Vagina (tissue), 2 donors: ENCODE measurements at regions not wholly inside any gene's neighbourhood (a gene's known extent, or its start where the extent isn't known, plus 50 kb on each side); places are given as distances from the start of the nearest gene placed in this dataset.

Experiments used
- DNase-seq, 2 donors: peaks; one replicate each; pipeline ENCODE4 v3.0.0-alpha.2; 2017; ENCODE audit errors: extremely low spot score in 2 of 2
- H3K27ac ChIP-seq: fragments of 200-600 bp; sonication (generic); one replicate; pipeline ENCODE4 v1.5.1; 2019
- H3K27me3 ChIP-seq: fragments of 200-600 bp; sonication (generic); one replicate; pipeline ENCODE4 v1.5.1; 2019
- H3K36me3 ChIP-seq, 2 donors: fragments of 200-600 bp; sonication (generic); one replicate each; pipeline ENCODE4 v1.5.1; 2017 to 2019
- H3K4me1 ChIP-seq: fragments of 200-600 bp; sonication (generic); one replicate; pipeline ENCODE4 v1.5.1; 2019
- H3K4me3 ChIP-seq, 2 donors: fragments of 200-600 bp; sonication (generic); 1 replicate in 1 of 2; 2 replicates in 1 of 2; pipeline ENCODE4 v1.5.1; 2016 to 2019
- H3K9me3 ChIP-seq: fragments of 200-600 bp; sonication (generic); one replicate; pipeline ENCODE4 v1.5.1; 2019
- POLR2A ChIP-seq, 2 donors: fragments of 450-650 bp; IDR thresholded peaks; one replicate each; pipeline ENCODE4 v1.6.1; 2017; ENCODE audit warnings: antibody characterized with exemption in 2 of 2, mild to moderate bottlenecking in 2 of 2, moderate library complexity in 2 of 2
- POLR2AphosphoS5 ChIP-seq, 2 donors: sonication (generic); formaldehyde crosslinking; IDR thresholded peaks; one replicate each; pipeline ENCODE4 v1.9.0; 2017; ENCODE audit warnings: antibody characterized with exemption in 2 of 2, mild to moderate bottlenecking in 2 of 2, low read depth in 1 of 2; ENCODE audit not compliant: insufficient read depth in 1 of 2
- intact Hi-C: fragments of 100-400 bp; cut with DNase I; formaldehyde crosslinking; loops from one replicate; pipeline ENCODE4 v1.15.1; 2023
- TF ChIP-seq, protein P1 (sequence below), 3 experiments: fragments of 450-650 bp in 2 of 3; fragments of 200-600 bp in 1 of 3; sonication (generic) in 1 of 3; IDR thresholded peaks; one replicate each; pipeline ENCODE4 v1.5.1; 2017 to 2019; ENCODE audit warnings: antibody characterized with exemption in 3 of 3, mild to moderate bottlenecking in 2 of 3, moderate library complexity in 2 of 3

DNA sequence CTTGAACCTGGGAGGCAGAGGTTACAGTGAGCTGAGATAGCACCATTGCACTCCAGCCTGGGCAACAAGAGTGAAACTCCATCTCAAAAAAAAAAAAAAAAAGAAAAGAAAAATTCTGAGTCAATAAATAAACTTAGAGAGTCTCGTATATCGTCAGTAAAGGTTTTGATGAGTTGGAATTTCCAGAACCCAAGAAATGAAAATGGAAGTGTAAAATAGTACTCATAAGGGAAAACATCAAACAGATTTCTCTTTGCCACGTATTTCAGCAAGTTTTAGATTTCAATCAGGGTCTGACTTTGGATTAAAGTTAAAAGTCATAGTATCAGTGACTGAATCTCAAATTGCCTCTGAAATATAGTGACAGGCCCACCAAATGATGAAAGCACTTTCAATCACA is 71.4 kb upstream of the SPOPL start:
- Histone ChIP-seq H3K36me3 (peaks cover 0 to 4% of the 10 kb centered on the region in 2 donors), H3K4me1 (no peaks in the 10 kb centered on the region), H3K9me3 (no peaks in the 10 kb centered on the region), H3K4me3 (no peak overlapping the region), H3K27me3 (no peaks in the 10 kb centered on the region), H3K27ac (no peak overlapping the region)
- TF ChIP-seq POLR2A (IDR thresholded peaks at IDR 0.05) (no peak), POLR2AphosphoS5 (IDR thresholded peaks at IDR 0.05; ENCODE audit: insufficient read depth in 1 of 2, low read depth in 1 of 2) (no peak)
- TF ChIP-seq, protein P1, sequence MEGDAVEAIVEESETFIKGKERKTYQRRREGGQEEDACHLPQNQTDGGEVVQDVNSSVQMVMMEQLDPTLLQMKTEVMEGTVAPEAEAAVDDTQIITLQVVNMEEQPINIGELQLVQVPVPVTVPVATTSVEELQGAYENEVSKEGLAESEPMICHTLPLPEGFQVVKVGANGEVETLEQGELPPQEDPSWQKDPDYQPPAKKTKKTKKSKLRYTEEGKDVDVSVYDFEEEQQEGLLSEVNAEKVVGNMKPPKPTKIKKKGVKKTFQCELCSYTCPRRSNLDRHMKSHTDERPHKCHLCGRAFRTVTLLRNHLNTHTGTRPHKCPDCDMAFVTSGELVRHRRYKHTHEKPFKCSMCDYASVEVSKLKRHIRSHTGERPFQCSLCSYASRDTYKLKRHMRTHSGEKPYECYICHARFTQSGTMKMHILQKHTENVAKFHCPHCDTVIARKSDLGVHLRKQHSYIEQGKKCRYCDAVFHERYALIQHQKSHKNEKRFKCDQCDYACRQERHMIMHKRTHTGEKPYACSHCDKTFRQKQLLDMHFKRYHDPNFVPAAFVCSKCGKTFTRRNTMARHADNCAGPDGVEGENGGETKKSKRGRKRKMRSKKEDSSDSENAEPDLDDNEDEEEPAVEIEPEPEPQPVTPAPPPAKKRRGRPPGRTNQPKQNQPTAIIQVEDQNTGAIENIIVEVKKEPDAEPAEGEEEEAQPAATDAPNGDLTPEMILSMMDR (IDR thresholded peaks at IDR 0.05), result no peak
- intact Hi-C loops, result no loop called here
- no peak for DNase-seq

DNA sequence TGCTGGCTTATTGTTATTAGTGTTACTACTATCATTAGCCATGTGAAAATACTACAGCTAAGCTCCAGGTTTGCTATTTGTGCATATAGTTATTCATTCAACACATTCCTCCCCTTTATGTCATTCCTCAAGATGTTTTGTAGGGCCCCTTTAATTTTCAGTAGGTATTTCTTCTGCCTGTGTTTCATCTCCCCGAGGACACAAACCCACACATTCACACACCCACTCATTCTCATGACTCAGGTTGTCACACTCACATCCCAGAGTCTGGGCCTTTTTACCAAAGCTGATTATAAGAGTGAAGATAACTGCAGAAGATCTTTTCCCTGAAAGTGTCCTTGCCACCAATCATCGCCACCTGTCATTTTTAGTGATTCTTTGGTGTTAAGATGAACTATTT is 68.6 kb upstream of the SPOPL start:
- no peak overlapping the region for H3K27ac ChIP-seq
- H3K36me3 ChIP-seq, result no peaks in the 10 kb centered on the region
- intact Hi-C loops, result no loop called here
- H3K4me3 ChIP-seq, result no peak overlapping the region
- DNase-seq, result no peak
- no peaks in the 10 kb centered on the region for H3K27me3 ChIP-seq
- TF ChIP-seq POLR2A (IDR thresholded peaks at IDR 0.05), result no peak
- TF ChIP-seq, protein P1 (IDR thresholded peaks at IDR 0.05), result no peak
- no peak for TF ChIP-seq POLR2AphosphoS5 (IDR thresholded peaks at IDR 0.05; ENCODE audit: insufficient read depth in 1 of 2, low read depth in 1 of 2)
- no peaks in the 10 kb centered on the region for H3K4me1 ChIP-seq
- no peaks in the 10 kb centered on the region for H3K9me3 ChIP-seq

DNA sequence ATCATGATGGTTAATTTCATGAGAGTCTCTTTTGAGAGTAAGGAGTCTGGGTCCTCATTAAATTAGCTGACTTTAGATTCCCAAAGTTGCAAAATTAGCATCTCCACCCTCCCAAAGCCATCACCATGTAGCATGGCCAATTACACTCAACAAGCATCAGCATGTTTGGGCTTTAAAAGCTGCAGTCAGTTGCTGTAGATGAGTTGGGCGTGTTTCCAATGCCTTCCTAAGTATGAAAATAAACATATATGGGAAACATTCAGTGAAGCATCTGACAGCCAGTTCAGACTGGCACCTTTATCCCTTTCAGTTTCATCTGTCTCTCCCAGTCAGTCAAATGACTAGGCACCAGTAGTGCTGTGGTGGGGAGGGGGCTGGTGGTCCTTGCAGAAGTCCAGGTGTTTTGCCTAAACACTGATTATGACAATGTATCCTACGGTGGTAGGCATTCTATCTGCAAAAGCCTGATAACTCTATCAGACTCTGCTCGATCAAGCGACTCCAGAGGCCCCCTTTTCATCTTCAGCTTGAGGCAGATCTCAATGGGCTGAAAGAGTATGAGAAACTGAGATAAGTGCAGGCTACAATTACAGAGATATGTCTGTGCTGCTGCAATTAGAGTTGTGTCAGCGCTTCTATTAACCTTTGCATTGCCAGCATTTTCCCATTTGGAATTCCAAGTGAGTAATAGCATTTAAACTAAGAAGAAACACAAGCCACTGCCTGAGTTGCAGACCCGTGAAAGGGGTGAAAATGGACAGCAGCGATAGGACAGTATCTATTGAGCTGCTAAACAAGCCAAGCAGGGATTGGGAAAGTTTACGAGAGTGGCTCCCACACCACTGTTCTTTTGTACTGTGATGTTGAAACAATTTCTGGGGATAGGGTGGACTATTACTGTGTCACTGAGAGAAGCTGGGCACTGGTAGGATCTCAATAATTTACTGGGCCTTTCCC is 67.3 kb upstream of the SPOPL start:
- Histone ChIP-seq H3K36me3 (no peaks in the 10 kb centered on the region), H3K27ac (no peak overlapping the region), H3K27me3 (no peaks in the 10 kb centered on the region), H3K9me3 (no peaks in the 10 kb centered on the region), H3K4me1 (no peaks in the 10 kb centered on the region), H3K4me3 (no peak overlapping the region)
- intact Hi-C loops, result no loop called here
- TF ChIP-seq, protein P1 (IDR thresholded peaks at IDR 0.05), result no peak
- TF ChIP-seq POLR2AphosphoS5 (IDR thresholded peaks at IDR 0.05; ENCODE audit: insufficient read depth in 1 of 2, low read depth in 1 of 2), result no peak
- TF ChIP-seq POLR2A (IDR thresholded peaks at IDR 0.05), result no peak
- DNase-seq, result no peak

DNA sequence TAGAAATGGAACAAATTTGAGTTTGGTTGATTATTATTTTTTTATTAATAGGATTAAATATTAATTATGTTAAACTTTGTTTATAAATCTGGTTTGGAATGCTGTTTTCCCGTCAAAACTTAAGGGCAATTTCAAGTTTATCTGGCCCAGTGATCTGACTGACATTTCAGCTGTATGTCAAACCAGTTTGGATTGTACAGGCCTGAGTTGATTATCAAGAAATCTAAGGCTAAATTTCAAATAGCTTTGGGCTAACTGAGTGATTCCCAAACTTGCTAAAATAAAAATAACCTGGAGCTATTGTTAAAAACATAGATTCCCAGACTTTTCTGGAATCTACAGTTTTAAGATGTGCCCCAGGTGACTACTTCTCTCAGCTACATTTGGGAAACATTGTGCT is 65.9 kb upstream of the SPOPL start:
- DNase-seq, result no peak
- Histone ChIP-seq H3K4me3 (no peak overlapping the region), H3K27ac (no peak overlapping the region), H3K36me3 (no peaks in the 10 kb centered on the region), H3K9me3 (no peaks in the 10 kb centered on the region), H3K4me1 (no peaks in the 10 kb centered on the region), H3K27me3 (no peaks in the 10 kb centered on the region)
- TF ChIP-seq POLR2AphosphoS5 (IDR thresholded peaks at IDR 0.05; ENCODE audit: insufficient read depth in 1 of 2, low read depth in 1 of 2), result no peak
- no peak for TF ChIP-seq POLR2A (IDR thresholded peaks at IDR 0.05)
- TF ChIP-seq, protein P1 (IDR thresholded peaks at IDR 0.05), result no peak
- intact Hi-C loops, result no loop called here

DNA sequence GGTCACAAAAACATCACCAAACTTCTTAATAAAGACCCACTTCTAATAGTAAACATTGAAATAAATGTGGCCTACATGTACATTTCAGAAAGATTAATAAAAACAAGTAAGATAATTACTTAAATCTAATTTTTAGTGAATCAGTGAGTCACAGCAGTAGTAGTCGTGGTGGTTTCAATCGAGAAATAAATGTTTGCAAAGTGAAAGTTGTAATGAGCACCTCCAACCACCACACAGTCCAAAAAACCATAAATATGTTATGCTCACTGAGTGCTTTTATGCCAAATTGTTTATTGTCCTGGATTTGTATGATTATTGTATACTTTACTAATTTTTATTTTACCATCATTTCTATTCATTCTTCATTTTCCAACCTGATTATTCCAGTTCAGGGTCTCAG is 61.8 kb upstream of the SPOPL start:
- DNase-seq, result no peak
- Histone ChIP-seq H3K4me3 (no peak overlapping the region), H3K9me3 (no peaks in the 10 kb centered on the region), H3K27ac (no peak overlapping the region), H3K27me3 (no peaks in the 10 kb centered on the region), H3K36me3 (no peaks in the 10 kb centered on the region), H3K4me1 (peaks cover 7% of the 10 kb centered on the region)
- TF ChIP-seq, protein P1 (IDR thresholded peaks at IDR 0.05), result no peak
- intact Hi-C loops, result no loop called here
